IMR-90 (cell line): ENCODE measurements at regions not wholly inside any gene's neighbourhood (a gene's known extent, or its start where the extent isn't known, plus 50 kb on each side); places are given as distances from the start of the nearest gene placed in this dataset.

Source experiments
- ATAC-seq: fragments of 200-7000 bp; cut with Tn5 transposase; 2 replicates; pipeline ENCODE4 v1.9.1; 2020; ENCODE audit warnings: low read depth, mild to moderate bottlenecking, moderate library complexity
- BruUV-seq: library from RNA; stranded (reverse); fragments of 400-500 nt; replicated peaks from 2 replicates; lab custom pipeline; 2021; lab: Mats Ljungman, UMichigan
- CTCF ChIA-PET: fragments of 300-600 bp; formaldehyde crosslinking; extraction: SDS; loops from one replicate; lab custom pipeline; 2021; ENCODE audit warnings: antibody characterized with exemption; lab: Yijun Ruan, JAX
- POLR2A ChIA-PET: fragments of 300-600 bp; sonication (Branson Sonifier 250); formaldehyde crosslinking; loops from one replicate; lab custom pipeline; 2022; ENCODE audit warnings: antibody characterized with exemption; ENCODE audit not compliant: unreplicated experiment; lab: Charles Lee
- DNase-seq: peaks from one replicate; pipeline ENCODE4 v3.0.0; 2013
- H2AFZ ChIP-seq: replicated peaks from 2 replicates; pipeline ENCODE3; 2013; ENCODE audit warnings: low read length, mild to moderate bottlenecking; ENCODE audit not compliant: poor library complexity
- H2AK5ac ChIP-seq: 2 replicates; pipeline ENCODE4 v1.6.1; 2013; ENCODE audit warnings: low read depth, low read length, inconsistent platforms
- H2AK9ac ChIP-seq: replicated peaks from 2 replicates; pipeline ENCODE3; 2013; ENCODE audit warnings: mild to moderate bottlenecking, low read depth, low read length, moderate library complexity; ENCODE audit not compliant: poor library complexity
- H2BK120ac ChIP-seq: 2 replicates; pipeline ENCODE4 v1.6.1; 2013; ENCODE audit warnings: low read depth, low read length, inconsistent platforms
- H2BK15ac ChIP-seq: 3 replicates; pipeline ENCODE4 v1.6.1; 2013; ENCODE audit warnings: low read depth, low read length, inconsistent platforms
- H2BK20ac ChIP-seq: 2 replicates; pipeline ENCODE4 v1.6.1; 2013; ENCODE audit warnings: low read depth, mild to moderate bottlenecking, inconsistent platforms, low read length, moderate library complexity
- H2BK5ac ChIP-seq: 2 replicates; pipeline ENCODE4 v1.6.1; 2013; ENCODE audit warnings: mild to moderate bottlenecking, low read depth, low read length, inconsistent platforms; ENCODE audit not compliant: poor library complexity, severe bottlenecking
- H3K14ac ChIP-seq: replicated peaks from 2 replicates; pipeline ENCODE4 v1.6.1; 2013; ENCODE audit warnings: low read depth, low read length, inconsistent platforms
- H3K18ac ChIP-seq: 2 replicates; pipeline ENCODE4 v1.6.1; 2013; ENCODE audit warnings: low read depth, low read length, control low read depth
- H3K23ac ChIP-seq: 2 replicates; pipeline ENCODE4 v1.6.1; 2013; ENCODE audit warnings: low read depth, low read length, inconsistent platforms
- H3K27ac ChIP-seq: 2 replicates; pipeline ENCODE4 v1.5.1; 2013; ENCODE audit warnings: mild to moderate bottlenecking, control low read depth, low read length; ENCODE audit not compliant: insufficient read depth
- H3K27me3 ChIP-seq: 2 replicates; pipeline ENCODE4 v1.6.1; 2013; ENCODE audit warnings: low read length; ENCODE audit not compliant: control insufficient read depth, insufficient read depth
- H3K36me3 ChIP-seq: 2 replicates; pipeline ENCODE4 v1.6.1; 2013; ENCODE audit warnings: low read length, mixed read lengths; ENCODE audit not compliant: control insufficient read depth, insufficient read depth
- H3K4ac ChIP-seq: 2 replicates; pipeline ENCODE4 v1.6.1; 2013; ENCODE audit warnings: low read depth, low read length, inconsistent platforms
- H3K4me1 ChIP-seq: 2 replicates; pipeline ENCODE4 v1.6.1; 2013; ENCODE audit warnings: low read length, mixed read lengths; ENCODE audit not compliant: control insufficient read depth, insufficient read depth
- H3K4me2 ChIP-seq: 2 replicates; pipeline ENCODE4 v1.6.1; 2013; ENCODE audit warnings: low read depth, mild to moderate bottlenecking, control low read depth, low read length, moderate library complexity
- H3K4me3 ChIP-seq: 2 replicates; pipeline ENCODE4 v1.5.1; 2013; ENCODE audit warnings: low read depth, mild to moderate bottlenecking, control low read depth, low read length, moderate library complexity; ENCODE audit not compliant: insufficient read depth
- H3K56ac ChIP-seq: 2 replicates; pipeline ENCODE4 v1.6.1; 2013; ENCODE audit warnings: low read length, inconsistent platforms; ENCODE audit not compliant: insufficient read depth; ENCODE audit errors: extremely low read depth
- H3K79me1 ChIP-seq, 2 experiments: 2 replicates each; pipeline ENCODE4 v1.6.1; 2013; ENCODE audit warnings: low read length in 2 of 2, inconsistent platforms in 1 of 2, low read depth in 1 of 2
- H3K9ac ChIP-seq: 2 replicates; pipeline ENCODE4 v1.6.1; 2013; ENCODE audit warnings: low read depth, low read length, control low read depth
- H3K9me1 ChIP-seq: 2 replicates; pipeline ENCODE4 v1.6.1; 2013; ENCODE audit warnings: low read length, inconsistent platforms; ENCODE audit not compliant: insufficient read depth
- H3K9me3 ChIP-seq: 2 replicates; pipeline ENCODE4 v1.6.1; 2013; ENCODE audit warnings: low read length; ENCODE audit not compliant: control insufficient read depth, insufficient read depth
- H4K20me1 ChIP-seq: 2 replicates; pipeline ENCODE4 v1.6.1; 2013; ENCODE audit warnings: low read length, inconsistent platforms; ENCODE audit not compliant: insufficient read depth
- H4K5ac ChIP-seq: 2 replicates; pipeline ENCODE4 v1.6.1; 2013; ENCODE audit warnings: mild to moderate bottlenecking, low read depth, low read length, control low read depth
- H4K8ac ChIP-seq, 2 experiments: 2 replicates each; pipeline ENCODE4 v1.6.1; 2013; ENCODE audit warnings: low read depth in 2 of 2, low read length in 2 of 2, control low read depth in 1 of 2, inconsistent platforms in 1 of 2
- H4K91ac ChIP-seq: 2 replicates; pipeline ENCODE4 v1.6.1; 2013; ENCODE audit warnings: low read depth, low read length, inconsistent platforms; ENCODE audit not compliant: insufficient read depth
- BHLHE40 ChIP-seq: fragments of 150-350 bp; IDR thresholded peaks from 2 replicates; pipeline ENCODE4 v1.6.1; 2016; ENCODE audit warnings: mild to moderate bottlenecking, low read depth, low read length
- CEBPB ChIP-seq: IDR thresholded peaks from 2 replicates; pipeline ENCODE4 v1.6.1; 2012; ENCODE audit warnings: low read depth, low read length, improper control_type of control experiment
- CHD1 ChIP-seq: IDR thresholded peaks from 2 replicates; pipeline ENCODE4 v1.6.1; 2012; ENCODE audit warnings: low read depth, low read length, improper control_type of control experiment
- ELK1 ChIP-seq: fragments of 150-350 bp; IDR thresholded peaks from 2 replicates; pipeline ENCODE4 v1.6.1; 2016; ENCODE audit warnings: low read depth, mild to moderate bottlenecking, low read length, moderate library complexity, borderline replicate concordance
- MAFK ChIP-seq: IDR thresholded peaks from 2 replicates; pipeline ENCODE4 v1.6.1; 2012; ENCODE audit warnings: low read depth, low read length, improper control_type of control experiment
- MXI1 ChIP-seq: IDR thresholded peaks from 2 replicates; pipeline ENCODE4 v1.6.1; 2012; ENCODE audit warnings: low read depth, mild to moderate bottlenecking, low read length, moderate library complexity, borderline replicate concordance
- NFE2L2 ChIP-seq: fragments of 150-350 bp; IDR thresholded peaks from 2 replicates; pipeline ENCODE4 v1.6.1; 2016; ENCODE audit warnings: low read depth, mild to moderate bottlenecking, low read length
- RAD21 ChIP-seq: IDR thresholded peaks from 2 replicates; pipeline ENCODE4 v1.6.1; 2012; ENCODE audit warnings: low read length, improper control_type of control experiment
- RCOR1 ChIP-seq: IDR thresholded peaks from 2 replicates; pipeline ENCODE4 v1.6.1; 2012; ENCODE audit warnings: mild to moderate bottlenecking, low read length, improper control_type of control experiment; ENCODE audit not compliant: insufficient replicate concordance
- RFX5 ChIP-seq: IDR thresholded peaks from 2 replicates; pipeline ENCODE4 v1.8.0; 2012; ENCODE audit warnings: low read depth, mild to moderate bottlenecking, low read length, moderate library complexity
- WGBS, 2 experiments: methylation state at CpG; one replicate each; pipeline versions ENCODE4 v1.1.5 to v1.1.7; 2013; ENCODE audit warnings: missing lambda C conversion rate in 2 of 2; ENCODE audit not compliant: insufficient read length in 1 of 2; ENCODE audit errors: extremely low coverage in 2 of 2; 5-methylcytosine and 5-hydroxymethylcytosine counted together
- dilution Hi-C: fragments of 300-500 bp; cut with HindIII; formaldehyde crosslinking; loops from one replicate; pipeline ENCODE4 v1.14.3; 2018; ENCODE audit warnings: low sequenced_read_pairs; ENCODE audit not compliant: unreplicated experiment
- in situ Hi-C: fragments of 300-500 bp; cut with MboI; formaldehyde crosslinking; loops from 3 replicates; pipeline ENCODE4 v1.14.3; 2019; ENCODE audit warnings: low sequenced_read_pairs, inconsistent platforms, mixed read lengths
- intact Hi-C: fragments of 100-400 bp; cut with micrococcal nuclease; formaldehyde crosslinking; loops from 2 replicates; pipeline ENCODE4 v1.10.0; 2022

GRCh38 chr11:29937526-29937925 lies 79.3 kb downstream of the KCNA4 start:
- no peak for DNase-seq
- no peak overlapping the region for H2BK20ac ChIP-seq
- no peak overlapping the region for H3K23ac ChIP-seq
- H2AK5ac ChIP-seq = no peak overlapping the region
- H2BK5ac ChIP-seq = no peak overlapping the region
- no peak overlapping the region for H2AFZ ChIP-seq
- dilution Hi-C loops (no loop called here), in situ Hi-C loops (no loop called here), intact Hi-C loops (no loop called here)
- H3K9me1 ChIP-seq = no peaks in the 10 kb centered on the region
- no peaks in the 10 kb centered on the region for H3K4me1 ChIP-seq
- no peak overlapping the region for H3K4ac ChIP-seq
- peaks cover 4% of the 10 kb centered on the region; the same call in 1 of the 2 replicates for H3K9me3 ChIP-seq
- no peaks in the 10 kb centered on the region for H3K27me3 ChIP-seq
- no peak for ATAC-seq
- no peak overlapping the region for H3K14ac ChIP-seq
- ChIA-PET POLR2A (no interaction called here), CTCF (no interaction called here)
- no peak overlapping the region for H2AK9ac ChIP-seq
- H3K9ac ChIP-seq = no peak overlapping the region
- H3K4me3 ChIP-seq = no peak overlapping the region
- H2BK15ac ChIP-seq = no peak overlapping the region
- no peak overlapping the region for H4K5ac ChIP-seq
- H4K8ac ChIP-seq = no peak overlapping the region
- 0% methylated on average over 1 of the region's 4 CpGs; no CpG with 5 or more reads in 1 of the 2 experiments for WGBS, 2 experiments
- no peak overlapping the region for H2BK120ac ChIP-seq
- no peak overlapping the region for H4K91ac ChIP-seq
- TF ChIP-seq RAD21 (no peak), RFX5 (no peak), MXI1 (no peak), RCOR1 (no peak), CHD1 (no peak), MAFK (no peak), CEBPB (no peak), BHLHE40 (no peak), ELK1 (no peak), NFE2L2 (no peak)
- H3K36me3 ChIP-seq = no peaks in the 10 kb centered on the region
- no peak overlapping the region for H3K27ac ChIP-seq
- no peaks in the 10 kb centered on the region for H3K79me1 ChIP-seq
- H3K56ac ChIP-seq = no peak overlapping the region
- no TSS peak for BruUV-seq
- H3K18ac ChIP-seq = no peak overlapping the region
- H4K20me1 ChIP-seq = no peaks in the 10 kb centered on the region
- no peak overlapping the region for H3K4me2 ChIP-seq
